Common myeloid progenitor, CD34-positive (primary cell): ENCODE measurements at regions not wholly inside any gene's neighbourhood (a gene's known extent, or its start where the extent isn't known, plus 50 kb on each side); places are given as distances from the start of the nearest gene placed in this dataset.

Experiments
- CTCF ChIA-PET: fragments of 350-600 bp; sonication (Branson Sonifier 250); formaldehyde crosslinking; loops from one replicate; lab custom pipeline; 2021; ENCODE audit warnings: antibody characterized with exemption; lab: Charles Lee
- POLR2A ChIA-PET: fragments of 350-600 bp; sonication (Branson Sonifier 250); formaldehyde crosslinking; loops from one replicate; lab custom pipeline; 2021; ENCODE audit warnings: antibody characterized with exemption; lab: Charles Lee
- DNase-seq, 3 donors: peaks; one replicate each; pipeline versions ENCODE4 v3.0.0 to v3.0.0-alpha.2; 2013
- H3K27ac ChIP-seq, 2 experiments: 1 replicate in 1 of 2; 2 replicates in 1 of 2; pipeline ENCODE4 v1.7.0; 2013; ENCODE audit warnings: inconsistent platforms in 2 of 2, low read length in 2 of 2, mild to moderate bottlenecking in 2 of 2, low read depth in 1 of 2, moderate library complexity in 1 of 2; ENCODE audit not compliant: severe bottlenecking in 2 of 2, insufficient read depth in 1 of 2, poor library complexity in 1 of 2
- H3K27me3 ChIP-seq, 5 experiments: replicated peaks in 2 of 5; 1 replicate in 3 of 5; 2 replicates in 2 of 5; pipeline versions ENCODE4 v1.6.1 to v1.7.0; 2013; ENCODE audit warnings: low read length in 4 of 5, mild to moderate bottlenecking in 2 of 5, moderate library complexity in 2 of 5, inconsistent platforms in 1 of 5; ENCODE audit not compliant: insufficient read depth in 5 of 5, control insufficient read depth in 4 of 5
- H3K36me3 ChIP-seq, 4 experiments: 1 replicate in 2 of 4; 2 replicates in 2 of 4; pipeline versions ENCODE4 v1.6.1 to v1.7.0; 2013; ENCODE audit warnings: low read length in 3 of 4, control low read depth in 1 of 4, mild to moderate bottlenecking in 1 of 4; ENCODE audit not compliant: control insufficient read depth in 4 of 4, insufficient read depth in 4 of 4
- H3K4me1 ChIP-seq, 4 experiments: 1 replicate in 3 of 4; 2 replicates in 1 of 4; pipeline versions ENCODE4 v1.6.1 to v1.7.1; 2013; ENCODE audit warnings: low read length in 3 of 4, mild to moderate bottlenecking in 3 of 4, control low read depth in 1 of 4, inconsistent platforms in 1 of 4, moderate library complexity in 1 of 4; ENCODE audit not compliant: control insufficient read depth in 4 of 4, insufficient read depth in 4 of 4; ENCODE audit errors: control extremely low read depth in 1 of 4
- H3K4me3 ChIP-seq, 7 experiments: 1 replicate in 4 of 7; 2 replicates in 3 of 7; pipeline versions ENCODE4 v1.5.1 to v1.7.0; 2013; ENCODE audit warnings: mild to moderate bottlenecking in 7 of 7, low read length in 6 of 7, moderate library complexity in 6 of 7, inconsistent platforms in 2 of 7, low read depth in 2 of 7, control low read depth in 1 of 7; ENCODE audit not compliant: insufficient read depth in 4 of 7, control insufficient read depth in 1 of 7; ENCODE audit errors: extremely low read depth in 1 of 7
- H3K9me3 ChIP-seq, 5 experiments: 1 replicate in 4 of 5; 2 replicates in 1 of 5; pipeline versions ENCODE4 v1.6.1 to v1.7.1; 2013; ENCODE audit warnings: low read length in 4 of 5, mild to moderate bottlenecking in 2 of 5, inconsistent platforms in 1 of 5, low read depth in 1 of 5, moderate library complexity in 1 of 5; ENCODE audit not compliant: control insufficient read depth in 4 of 5, insufficient read depth in 2 of 5; ENCODE audit errors: control extremely low read depth in 1 of 5
- WGBS: methylation state at CpG from one replicate; pipeline ENCODE4 v1.1.5; 2013; ENCODE audit not compliant: insufficient coverage; 5-methylcytosine and 5-hydroxymethylcytosine counted together

DNA sequence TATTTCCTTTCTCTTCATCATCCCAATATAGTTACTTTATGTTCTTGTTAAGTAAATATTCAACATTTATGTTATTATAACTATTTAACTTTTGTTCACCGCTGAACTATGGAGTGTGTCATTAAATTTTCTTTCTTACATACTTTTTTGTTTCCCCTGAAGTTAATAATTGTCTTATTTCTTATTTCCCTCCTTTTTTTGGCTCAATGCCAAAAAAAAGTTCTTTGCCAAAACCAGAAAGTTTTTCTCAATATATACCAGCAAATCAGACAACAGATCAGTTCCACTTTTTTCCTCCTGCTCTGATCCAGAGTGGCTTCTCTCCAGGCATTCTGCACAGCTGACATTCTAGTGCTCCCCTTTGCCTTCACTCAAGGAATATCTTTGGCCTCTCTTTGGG lies 187.0 kb upstream of the PPARGC1A start:
- ChIA-PET CTCF (no interaction called here), POLR2A (no interaction called here)
- H3K36me3 ChIP-seq, result no peaks in the 10 kb centered on the region
- no peak for DNase-seq
- H3K27ac ChIP-seq, result no peak overlapping the region
- H3K27me3 ChIP-seq, result no peaks in the 10 kb centered on the region
- no peak overlapping the region for H3K4me3 ChIP-seq
- WGBS, result no CpG with 5 or more reads among the region's 1 CpG
- no peaks in the 10 kb centered on the region for H3K9me3 ChIP-seq
- no peaks in the 10 kb centered on the region for H3K4me1 ChIP-seq

DNA sequence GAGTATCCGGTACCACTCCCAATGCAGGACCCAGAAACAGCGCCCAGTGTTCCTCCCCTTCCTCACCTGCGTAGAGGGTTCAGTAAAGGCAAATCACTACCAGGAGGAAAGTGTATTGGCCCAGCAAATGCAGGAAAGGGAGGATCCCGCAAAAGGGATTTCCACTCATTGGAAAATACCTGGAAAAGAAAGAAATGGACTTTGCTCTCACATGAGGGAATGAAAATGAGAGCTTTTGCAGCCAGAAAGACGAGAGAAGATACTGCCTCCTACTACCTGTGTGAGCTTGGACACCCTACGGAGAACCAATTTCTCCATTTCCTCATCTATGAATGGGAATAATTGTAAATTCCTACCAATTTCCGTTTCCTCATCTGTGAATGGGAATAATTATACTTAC lies 184.1 kb upstream of the PPARGC1A start:
- Histone ChIP-seq H3K4me3 (no peak overlapping the region), H3K36me3 (no peaks in the 10 kb centered on the region), H3K4me1 (no peaks in the 10 kb centered on the region), H3K9me3 (no peaks in the 10 kb centered on the region), H3K27me3 (no peaks in the 10 kb centered on the region), H3K27ac (no peak overlapping the region)
- no peak for DNase-seq
- POLR2A ChIA-PET, result no interaction called here
- CTCF ChIA-PET, result no interaction called here
- WGBS, result 100% methylated on average over 4 of the region's 7 CpGs

DNA sequence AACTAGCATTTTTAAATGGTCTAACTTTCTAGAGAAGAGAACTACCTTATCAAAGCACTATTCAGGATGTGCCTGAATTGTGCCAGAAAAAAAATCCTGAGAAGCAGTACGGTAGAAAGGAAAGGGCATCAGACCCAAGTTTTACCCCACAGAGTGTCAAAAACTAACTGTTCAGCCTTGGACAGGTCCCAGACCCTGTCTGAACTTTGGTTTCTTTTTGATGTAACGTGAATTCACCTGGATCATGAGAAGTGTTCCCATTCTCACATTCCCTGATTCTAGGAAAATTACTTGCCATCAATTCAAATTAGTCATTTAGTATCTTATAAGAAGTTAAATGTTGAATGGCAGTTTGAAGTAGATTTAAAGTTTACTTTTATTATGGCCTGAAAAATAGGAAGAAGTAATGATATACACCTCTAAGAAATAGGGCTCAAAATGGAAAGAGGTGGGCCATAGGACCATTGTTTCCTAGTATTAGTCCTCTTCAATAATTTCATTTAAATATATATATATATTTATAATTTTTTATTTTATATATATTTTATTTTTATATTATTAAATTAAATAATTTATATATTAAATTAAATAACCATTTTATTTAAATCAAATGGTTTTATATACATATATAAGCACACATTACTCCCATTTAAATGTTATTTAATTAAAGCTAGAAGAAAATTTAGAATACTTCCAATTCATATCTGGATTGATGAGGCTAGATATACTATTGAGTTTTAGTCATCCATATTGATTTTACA lies 181.9 kb upstream of the PPARGC1A start:
- H3K27ac ChIP-seq, result no peak overlapping the region
- 100% methylated on average over 1 of the region's 2 CpGs for WGBS
- no peak overlapping the region for H3K4me3 ChIP-seq
- CTCF ChIA-PET, result no interaction called here
- no peaks in the 10 kb centered on the region for H3K36me3 ChIP-seq
- no peak for DNase-seq
- no peaks in the 10 kb centered on the region for H3K27me3 ChIP-seq
- POLR2A ChIA-PET, result no interaction called here
- H3K9me3 ChIP-seq, result no peaks in the 10 kb centered on the region
- no peaks in the 10 kb centered on the region for H3K4me1 ChIP-seq

DNA sequence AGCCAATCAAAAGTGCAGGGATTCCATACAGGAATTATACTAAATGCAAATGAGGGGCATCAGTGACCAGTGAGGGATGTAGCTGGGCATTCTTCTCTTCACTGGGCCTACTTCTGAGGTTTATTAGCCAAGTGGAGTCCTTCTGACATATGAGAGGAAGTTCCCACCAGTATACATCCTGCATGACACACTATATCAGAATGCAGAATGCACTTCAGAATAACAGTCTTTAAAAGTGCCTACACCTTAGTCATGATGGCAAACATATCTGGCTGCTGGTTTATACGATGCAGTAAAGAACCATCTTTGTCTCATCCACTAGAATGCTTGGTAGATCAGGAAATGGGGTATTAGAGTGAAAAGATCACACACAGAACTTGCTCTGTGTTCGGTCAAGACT lies 180.3 kb upstream of the PPARGC1A start:
- POLR2A ChIA-PET, result no interaction called here
- Histone ChIP-seq H3K9me3 (no peaks in the 10 kb centered on the region), H3K27ac (no peak overlapping the region), H3K4me3 (no peak overlapping the region), H3K27me3 (no peaks in the 10 kb centered on the region), H3K4me1 (no peaks in the 10 kb centered on the region), H3K36me3 (no peaks in the 10 kb centered on the region)
- CTCF ChIA-PET, result no interaction called here
- WGBS, result 100% methylated on average over 1 of the region's 2 CpGs
- DNase-seq, result no peak

DNA sequence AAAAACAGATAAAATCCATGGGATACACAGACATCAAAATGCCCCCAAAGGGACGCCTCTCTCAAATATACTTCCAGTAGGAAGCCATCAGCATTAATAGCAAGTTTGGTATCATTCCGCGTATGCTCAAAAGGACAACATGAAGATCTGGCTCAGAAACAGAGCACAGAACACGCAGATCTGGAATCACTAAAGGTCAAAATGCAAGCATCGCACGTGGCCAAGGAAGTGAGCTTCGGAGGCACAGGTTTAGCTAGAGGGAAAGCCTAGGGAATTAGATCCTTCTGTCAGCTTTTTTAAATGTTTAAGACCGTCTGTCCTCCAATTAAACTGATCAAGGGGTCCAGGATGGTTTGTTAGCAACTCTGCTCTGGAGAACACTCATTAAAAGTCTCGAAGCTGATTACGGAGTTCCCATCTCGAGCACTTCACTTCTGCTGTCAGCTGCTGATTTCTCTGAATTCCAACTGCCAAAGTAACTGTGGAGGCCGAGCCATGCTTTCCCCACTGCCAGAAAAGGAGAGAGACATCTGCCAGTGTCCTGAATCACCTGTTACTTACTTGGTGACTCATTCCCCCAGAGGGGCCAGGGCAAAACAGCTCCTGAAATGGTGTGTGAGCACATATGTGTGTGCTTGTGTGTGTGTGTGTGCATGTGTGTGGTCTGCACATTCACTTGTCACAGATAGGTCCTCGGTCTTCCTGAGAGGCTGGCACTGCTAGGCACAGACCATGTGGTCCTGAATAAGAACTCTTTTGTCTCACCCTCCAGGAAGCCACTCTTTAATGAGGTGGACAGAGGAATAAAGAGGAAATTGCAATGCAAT lies 177.7 kb upstream of the PPARGC1A start:
- H3K4me3 ChIP-seq, result no peak overlapping the region
- POLR2A ChIA-PET, result no interaction called here
- H3K4me1 ChIP-seq, result no peaks in the 10 kb centered on the region
- no peaks in the 10 kb centered on the region for H3K36me3 ChIP-seq
- CTCF ChIA-PET, result no interaction called here
- WGBS, result 96% methylated on average over 13 of the region's 13 CpGs
- H3K27me3 ChIP-seq, result no peaks in the 10 kb centered on the region
- H3K9me3 ChIP-seq, result no peaks in the 10 kb centered on the region
- no peak for DNase-seq
- no peak overlapping the region for H3K27ac ChIP-seq

DNA sequence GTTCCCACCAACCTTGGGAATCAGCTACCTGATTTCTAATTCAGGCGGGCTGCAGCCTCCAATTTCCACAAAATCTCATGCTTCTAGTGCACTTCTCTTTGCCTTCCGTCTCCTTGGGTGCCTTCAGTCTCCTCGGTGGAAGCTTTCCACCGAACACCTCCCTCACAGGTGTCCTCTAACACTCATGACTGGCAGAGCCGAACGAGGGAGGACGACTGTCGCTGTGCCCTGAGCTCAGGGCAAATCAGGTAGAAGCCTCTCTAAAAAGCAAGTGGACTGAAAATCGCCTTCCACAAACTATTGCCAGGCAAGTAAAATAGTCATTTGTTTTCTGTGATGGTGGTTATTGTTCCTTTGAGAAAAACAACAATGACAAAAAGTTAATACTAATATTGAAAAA lies 176.1 kb upstream of the PPARGC1A start:
- CTCF ChIA-PET, result interaction anchor here (0.6 kb wide), 1 partner anchor 1157 kb away, joined by 3 read pairs; no protein-coding TSS in a partner anchor
- Histone ChIP-seq H3K36me3 (no peaks in the 10 kb centered on the region), H3K4me3 (no peak overlapping the region), H3K27me3 (no peaks in the 10 kb centered on the region), H3K27ac (no peak overlapping the region), H3K4me1 (no peaks in the 10 kb centered on the region), H3K9me3 (no peaks in the 10 kb centered on the region)
- no peak for DNase-seq
- POLR2A ChIA-PET, result no interaction called here
- 97% methylated on average over 5 of the region's 9 CpGs for WGBS

DNA sequence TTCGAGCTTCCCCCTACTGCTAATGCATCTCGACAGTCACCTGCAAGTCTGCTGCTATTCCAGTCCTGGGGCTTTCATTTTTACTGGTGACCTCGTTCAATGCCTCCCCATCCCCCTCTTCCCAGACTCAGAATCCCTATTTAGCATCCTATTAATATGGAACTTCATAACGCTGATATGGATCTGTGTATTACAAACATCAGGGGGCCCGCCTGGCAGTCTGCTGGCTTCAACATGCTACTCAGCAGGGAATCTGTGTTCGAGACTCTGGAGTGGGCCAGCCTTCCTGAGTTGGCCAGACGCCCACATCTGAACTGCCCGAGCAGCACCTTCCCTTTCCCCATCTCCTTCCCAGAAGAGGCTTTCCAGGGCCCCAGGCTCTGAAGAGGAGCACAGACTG lies 173.9 kb upstream of the PPARGC1A start:
- Histone ChIP-seq H3K27ac (no peak overlapping the region), H3K36me3 (no peaks in the 10 kb centered on the region), H3K4me1 (no peaks in the 10 kb centered on the region), H3K4me3 (no peak overlapping the region), H3K9me3 (no peaks in the 10 kb centered on the region), H3K27me3 (no peaks in the 10 kb centered on the region)
- WGBS, result 97% methylated on average over 6 of the region's 8 CpGs
- no peak for DNase-seq
- CTCF ChIA-PET, result no interaction called here
- POLR2A ChIA-PET, result interaction anchor here (0.6 kb wide), 1 partner anchor 11 kb away, joined by 3 read pairs; no protein-coding TSS in a partner anchor
